A549 (cell line): ENCODE measurements at regions not wholly inside any gene's neighbourhood (a gene's known extent, or its start where the extent isn't known, plus 50 kb on each side); places are given as distances from the start of the nearest gene placed in this dataset.

ENCODE experiments used
- EP300 ChIP-seq, 2 experiments: fragments of >200 bp; sonication (Bioruptor Twin); formaldehyde crosslinking; IDR thresholded peaks; 2 replicates in 1 of 2; 3 replicates in 1 of 2; pipeline ENCODE4 v1.6.1; 2016 to 2017
- NFE2L2 ChIP-seq: fragments of 150-350 bp; conservative IDR thresholded peaks from 2 replicates; pipeline ENCODE4 v1.6.1; 2014; ENCODE audit warnings: low read length
- POLR2A ChIP-seq: IDR thresholded peaks from 2 replicates; pipeline ENCODE4 v1.6.1; 2012; ENCODE audit warnings: mild to moderate bottlenecking, low read length
- POLR2AphosphoS2 ChIP-seq: conservative IDR thresholded peaks from 2 replicates; pipeline ENCODE4 v1.6.1; 2012; ENCODE audit warnings: low read length, improper control_type of control experiment, inconsistent platforms
- TF ChIP-seq, protein P1 (sequence below): fragments of >200 bp; sonication (Bioruptor Twin); formaldehyde crosslinking; IDR thresholded peaks from 3 replicates; pipeline ENCODE4 v1.5.1; 2016
- TF ChIP-seq, protein P2 (sequence below): IDR thresholded peaks from 2 replicates; pipeline ENCODE4 v1.6.1; 2012; ENCODE audit warnings: low read depth, borderline replicate concordance

DNA sequence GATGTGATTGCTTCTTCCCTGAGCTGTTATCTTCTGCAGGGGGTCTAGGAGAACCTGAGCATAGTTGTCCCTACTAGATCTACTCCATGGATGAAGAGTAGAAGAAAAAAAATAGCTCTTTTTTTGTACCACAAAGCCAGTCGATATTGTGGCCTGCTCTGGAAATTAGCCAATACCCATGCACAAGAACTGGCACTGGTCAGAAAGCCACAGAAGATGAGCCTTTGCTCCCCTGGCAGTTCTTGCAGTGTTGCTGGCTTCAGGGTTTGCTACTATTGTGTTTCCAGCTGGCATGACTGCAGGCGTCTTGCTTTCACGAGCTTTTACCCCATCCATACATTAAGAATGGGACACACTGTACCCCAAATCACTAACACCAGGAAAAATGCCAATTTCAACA is 547.7 kb upstream of the KLF12 start:
- TF ChIP-seq, protein P1, sequence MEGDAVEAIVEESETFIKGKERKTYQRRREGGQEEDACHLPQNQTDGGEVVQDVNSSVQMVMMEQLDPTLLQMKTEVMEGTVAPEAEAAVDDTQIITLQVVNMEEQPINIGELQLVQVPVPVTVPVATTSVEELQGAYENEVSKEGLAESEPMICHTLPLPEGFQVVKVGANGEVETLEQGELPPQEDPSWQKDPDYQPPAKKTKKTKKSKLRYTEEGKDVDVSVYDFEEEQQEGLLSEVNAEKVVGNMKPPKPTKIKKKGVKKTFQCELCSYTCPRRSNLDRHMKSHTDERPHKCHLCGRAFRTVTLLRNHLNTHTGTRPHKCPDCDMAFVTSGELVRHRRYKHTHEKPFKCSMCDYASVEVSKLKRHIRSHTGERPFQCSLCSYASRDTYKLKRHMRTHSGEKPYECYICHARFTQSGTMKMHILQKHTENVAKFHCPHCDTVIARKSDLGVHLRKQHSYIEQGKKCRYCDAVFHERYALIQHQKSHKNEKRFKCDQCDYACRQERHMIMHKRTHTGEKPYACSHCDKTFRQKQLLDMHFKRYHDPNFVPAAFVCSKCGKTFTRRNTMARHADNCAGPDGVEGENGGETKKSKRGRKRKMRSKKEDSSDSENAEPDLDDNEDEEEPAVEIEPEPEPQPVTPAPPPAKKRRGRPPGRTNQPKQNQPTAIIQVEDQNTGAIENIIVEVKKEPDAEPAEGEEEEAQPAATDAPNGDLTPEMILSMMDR: no peak
- no peak for TF ChIP-seq POLR2A
- TF ChIP-seq EP300 (IDR thresholded peaks at IDR 0.05): no peak
- TF ChIP-seq, protein P2, sequence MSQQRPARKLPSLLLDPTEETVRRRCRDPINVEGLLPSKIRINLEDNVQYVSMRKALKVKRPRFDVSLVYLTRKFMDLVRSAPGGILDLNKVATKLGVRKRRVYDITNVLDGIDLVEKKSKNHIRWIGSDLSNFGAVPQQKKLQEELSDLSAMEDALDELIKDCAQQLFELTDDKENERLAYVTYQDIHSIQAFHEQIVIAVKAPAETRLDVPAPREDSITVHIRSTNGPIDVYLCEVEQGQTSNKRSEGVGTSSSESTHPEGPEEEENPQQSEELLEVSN: no peak
- no peak for TF ChIP-seq POLR2AphosphoS2
- no peak for TF ChIP-seq NFE2L2
